GM12864 (cell line): ENCODE measurements at regions not wholly inside any gene's neighbourhood (a gene's known extent, or its start where the extent isn't known, plus 50 kb on each side); places are given as distances from the start of the nearest gene placed in this dataset.

Experiments
- DNase-seq: peaks from one replicate; pipeline ENCODE4 v3.0.0-alpha.2; 2011; ENCODE audit warnings: low read depth
- H3K4me3 ChIP-seq: 2 replicates; pipeline ENCODE4 v1.5.1; 2011; ENCODE audit warnings: mild to moderate bottlenecking, low read depth, low read length, control low read depth
- TF ChIP-seq, protein P1 (sequence below): IDR thresholded peaks from 2 replicates; pipeline ENCODE4 v1.5.1; 2011; ENCODE audit warnings: low read depth, mild to moderate bottlenecking, moderate library complexity, low read length, control low read depth, inconsistent platforms; ENCODE audit errors: missing control alignments

DNA sequence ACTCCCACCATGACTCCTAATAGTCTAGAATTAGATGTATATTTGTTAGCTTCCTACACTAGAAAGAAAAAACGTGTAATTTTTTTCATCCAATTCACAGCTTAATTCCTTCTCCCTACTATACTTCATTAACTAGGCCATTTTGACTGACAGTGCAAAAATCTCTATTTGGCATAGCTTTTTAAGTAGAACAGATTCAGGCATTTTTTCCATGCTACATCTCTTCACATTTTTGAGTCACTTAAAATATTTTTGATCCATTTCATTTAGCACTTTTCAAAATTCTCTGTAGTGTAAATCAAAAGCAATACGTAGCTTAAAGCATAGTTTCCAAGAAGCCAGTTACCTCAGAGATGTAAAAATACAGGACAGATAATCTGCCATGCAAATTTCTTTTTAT is 391.1 kb upstream of the NPVF start:
- no peak for DNase-seq
- H3K4me3 ChIP-seq, result no peak overlapping the region
- TF ChIP-seq, protein P1, sequence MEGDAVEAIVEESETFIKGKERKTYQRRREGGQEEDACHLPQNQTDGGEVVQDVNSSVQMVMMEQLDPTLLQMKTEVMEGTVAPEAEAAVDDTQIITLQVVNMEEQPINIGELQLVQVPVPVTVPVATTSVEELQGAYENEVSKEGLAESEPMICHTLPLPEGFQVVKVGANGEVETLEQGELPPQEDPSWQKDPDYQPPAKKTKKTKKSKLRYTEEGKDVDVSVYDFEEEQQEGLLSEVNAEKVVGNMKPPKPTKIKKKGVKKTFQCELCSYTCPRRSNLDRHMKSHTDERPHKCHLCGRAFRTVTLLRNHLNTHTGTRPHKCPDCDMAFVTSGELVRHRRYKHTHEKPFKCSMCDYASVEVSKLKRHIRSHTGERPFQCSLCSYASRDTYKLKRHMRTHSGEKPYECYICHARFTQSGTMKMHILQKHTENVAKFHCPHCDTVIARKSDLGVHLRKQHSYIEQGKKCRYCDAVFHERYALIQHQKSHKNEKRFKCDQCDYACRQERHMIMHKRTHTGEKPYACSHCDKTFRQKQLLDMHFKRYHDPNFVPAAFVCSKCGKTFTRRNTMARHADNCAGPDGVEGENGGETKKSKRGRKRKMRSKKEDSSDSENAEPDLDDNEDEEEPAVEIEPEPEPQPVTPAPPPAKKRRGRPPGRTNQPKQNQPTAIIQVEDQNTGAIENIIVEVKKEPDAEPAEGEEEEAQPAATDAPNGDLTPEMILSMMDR, result no peak

DNA sequence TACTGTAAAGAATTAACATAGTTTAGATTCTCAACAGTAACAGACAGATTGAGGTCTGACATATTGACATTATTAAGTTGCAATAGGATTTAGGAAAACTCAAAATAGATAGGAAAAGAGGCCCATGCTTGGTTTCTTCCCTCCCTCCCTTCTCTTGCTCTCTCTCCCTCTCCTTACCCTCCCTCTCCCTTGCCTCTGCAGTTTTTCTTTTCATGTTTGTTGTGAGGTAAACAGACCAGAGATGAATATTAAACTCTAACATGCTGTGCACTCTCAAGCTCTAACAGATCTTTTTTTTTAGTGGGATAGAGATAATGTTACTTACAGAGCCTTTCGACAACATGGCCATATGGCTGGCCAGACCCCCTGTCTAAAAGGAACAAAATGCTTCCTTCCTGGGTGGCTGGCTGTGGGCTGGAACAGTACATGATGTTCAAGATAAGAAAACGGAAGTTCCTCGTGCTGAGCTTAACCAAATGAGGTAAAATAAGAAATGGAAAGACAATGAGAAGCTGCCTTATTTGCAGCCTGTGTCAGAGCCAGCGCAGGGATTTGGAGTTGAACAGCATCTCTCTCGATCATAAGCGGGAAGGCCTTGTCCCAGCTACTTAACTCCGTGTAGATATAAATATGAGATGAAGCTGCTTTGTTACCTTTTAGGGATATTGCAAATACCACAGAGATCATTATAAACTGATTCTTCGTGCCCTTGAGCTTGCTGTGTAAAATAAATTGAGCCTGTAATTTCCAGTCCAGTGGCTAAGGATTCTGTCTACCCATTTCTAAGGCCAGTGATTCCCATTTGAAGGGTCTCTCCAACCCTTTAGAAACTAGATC is 391.9 kb upstream of the NPVF start:
- TF ChIP-seq, protein P1, result no peak
- H3K4me3 ChIP-seq, result no peak overlapping the region
- DNase-seq, result no peak

DNA sequence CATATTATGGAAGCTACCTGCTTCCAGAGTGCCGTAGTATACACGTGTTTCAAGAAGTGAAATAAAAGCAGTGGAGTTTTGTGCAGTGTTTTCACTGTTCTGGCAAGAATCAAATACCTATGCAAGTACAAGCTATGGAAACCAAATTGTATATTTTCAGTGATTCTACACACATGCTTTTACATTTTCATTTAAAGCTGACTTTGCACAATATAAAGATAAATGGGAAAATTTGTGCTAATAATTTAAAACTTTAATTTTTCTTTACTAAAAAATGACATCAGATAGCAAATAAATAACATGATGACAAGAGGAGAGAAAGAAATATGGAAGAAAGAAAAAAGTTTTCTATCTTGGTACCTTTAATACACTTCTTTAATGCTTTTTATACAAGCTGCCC is 393.7 kb upstream of the NPVF start:
- DNase-seq, result no peak
- no peak overlapping the region for H3K4me3 ChIP-seq
- TF ChIP-seq, protein P1, result no peak

DNA sequence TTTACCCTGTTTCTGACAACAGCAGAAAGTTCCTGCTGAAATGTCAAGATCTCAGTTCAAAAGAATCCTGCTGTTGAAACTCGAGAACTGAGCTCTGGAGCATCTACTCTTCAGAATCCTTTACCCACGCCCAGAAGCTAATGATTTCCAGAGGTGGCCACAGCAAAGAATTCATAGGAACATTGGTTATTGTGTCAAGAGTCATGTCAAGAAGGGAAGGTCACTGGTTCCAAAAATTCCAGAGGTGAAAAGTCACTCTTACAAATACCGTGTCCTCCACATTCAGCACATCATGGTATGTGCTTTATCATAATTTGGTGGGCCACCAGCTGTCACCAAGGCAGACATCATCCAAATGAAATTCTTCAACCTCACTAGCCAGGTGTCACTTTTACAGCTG is 394.4 kb upstream of the NPVF start:
- H3K4me3 ChIP-seq, result no peak overlapping the region
- TF ChIP-seq, protein P1, result no peak
- no peak for DNase-seq

DNA sequence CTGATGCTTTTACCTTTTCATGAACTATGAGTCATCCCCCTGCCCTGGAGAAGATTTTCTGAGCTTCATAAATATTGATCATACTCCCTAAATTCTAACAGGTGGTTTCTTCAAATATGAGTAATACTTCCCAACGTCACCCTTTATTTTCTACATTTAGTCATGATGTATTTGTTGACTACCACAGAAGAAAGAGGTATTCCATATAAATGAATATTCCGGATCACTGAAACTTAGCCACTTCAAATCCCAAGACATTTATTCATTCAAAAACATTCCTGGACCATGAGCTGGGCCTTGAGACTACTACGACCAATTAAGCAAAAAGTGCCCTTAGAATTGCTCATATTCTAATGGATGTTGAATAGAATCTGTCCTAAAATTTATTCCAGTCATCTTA is 395.8 kb upstream of the NPVF start:
- no peak for DNase-seq
- no peak overlapping the region for H3K4me3 ChIP-seq
- TF ChIP-seq, protein P1, result no peak

DNA sequence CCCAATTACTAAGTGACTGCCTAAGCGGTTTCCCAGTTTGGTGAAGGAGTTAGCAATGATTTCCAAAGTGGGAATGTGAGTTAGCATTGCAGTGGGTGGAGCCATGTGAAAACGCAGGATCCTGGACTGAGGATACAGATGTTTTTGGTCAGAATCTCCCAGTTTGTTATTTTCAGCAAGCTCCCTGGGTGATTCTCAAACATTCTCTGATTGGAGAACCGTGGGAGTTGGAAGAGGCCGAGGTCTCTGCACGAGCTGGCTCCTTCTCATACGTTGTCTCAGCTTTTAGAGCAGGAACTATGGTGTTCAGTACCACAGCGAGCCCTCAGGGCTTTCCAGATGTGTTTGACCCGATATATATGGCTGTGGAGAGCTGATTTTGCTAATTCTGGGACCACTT is 396.5 kb upstream of the NPVF start:
- DNase-seq, result no peak
- TF ChIP-seq, protein P1, result no peak
- no peak overlapping the region for H3K4me3 ChIP-seq
